OCI-LY3 (cell line): ENCODE measurements at regions not wholly inside any gene's neighbourhood (a gene's known extent, or its start where the extent isn't known, plus 50 kb on each side); places are given as distances from the start of the nearest gene placed in this dataset.

Experiments used
- EZH2phosphoT487 ChIP-seq: fragments of 200-600 bp; shearing (Covaris generic); IDR thresholded peaks from 2 replicates; pipeline ENCODE4 v1.6.1; 2018; ENCODE audit warnings: antibody characterized with exemption, mixed run types, low read depth
- TF ChIP-seq, protein P1 (sequence below): fragments of 200-600, 300-600 bp; sonication (generic); IDR thresholded peaks from 2 replicates; pipeline ENCODE4 v1.5.1; 2014; ENCODE audit warnings: antibody characterized with exemption, low read length, low read depth

DNA sequence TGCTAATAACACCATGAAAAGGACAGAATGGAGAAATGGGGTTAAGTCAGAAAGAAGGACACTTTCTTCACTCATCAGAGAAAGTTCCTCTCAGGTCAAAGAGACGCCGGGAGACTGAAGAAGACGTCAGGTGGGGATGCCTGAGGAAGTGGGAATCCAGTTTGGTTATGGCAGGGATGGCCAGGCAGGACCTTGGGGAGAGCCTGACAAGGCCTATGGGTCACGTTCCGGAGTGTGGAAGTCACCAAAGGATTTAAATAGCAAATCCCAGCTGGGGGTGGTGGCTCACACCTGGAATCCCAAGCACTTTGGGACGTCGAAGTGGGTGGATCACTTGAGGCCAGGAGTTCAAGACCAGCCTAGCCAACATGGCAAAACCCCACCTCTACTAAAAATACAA lies 432.7 kb upstream of the SMIM21 start:
- TF ChIP-seq, protein P1, sequence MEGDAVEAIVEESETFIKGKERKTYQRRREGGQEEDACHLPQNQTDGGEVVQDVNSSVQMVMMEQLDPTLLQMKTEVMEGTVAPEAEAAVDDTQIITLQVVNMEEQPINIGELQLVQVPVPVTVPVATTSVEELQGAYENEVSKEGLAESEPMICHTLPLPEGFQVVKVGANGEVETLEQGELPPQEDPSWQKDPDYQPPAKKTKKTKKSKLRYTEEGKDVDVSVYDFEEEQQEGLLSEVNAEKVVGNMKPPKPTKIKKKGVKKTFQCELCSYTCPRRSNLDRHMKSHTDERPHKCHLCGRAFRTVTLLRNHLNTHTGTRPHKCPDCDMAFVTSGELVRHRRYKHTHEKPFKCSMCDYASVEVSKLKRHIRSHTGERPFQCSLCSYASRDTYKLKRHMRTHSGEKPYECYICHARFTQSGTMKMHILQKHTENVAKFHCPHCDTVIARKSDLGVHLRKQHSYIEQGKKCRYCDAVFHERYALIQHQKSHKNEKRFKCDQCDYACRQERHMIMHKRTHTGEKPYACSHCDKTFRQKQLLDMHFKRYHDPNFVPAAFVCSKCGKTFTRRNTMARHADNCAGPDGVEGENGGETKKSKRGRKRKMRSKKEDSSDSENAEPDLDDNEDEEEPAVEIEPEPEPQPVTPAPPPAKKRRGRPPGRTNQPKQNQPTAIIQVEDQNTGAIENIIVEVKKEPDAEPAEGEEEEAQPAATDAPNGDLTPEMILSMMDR: no peak
- no peak for TF ChIP-seq EZH2phosphoT487
